ENCODE measurements at regions not wholly inside any gene's neighbourhood (a gene's known extent, or its start where the extent isn't known, plus 50 kb on each side); places are given as distances from the start of the nearest gene placed in this dataset.

DNA sequence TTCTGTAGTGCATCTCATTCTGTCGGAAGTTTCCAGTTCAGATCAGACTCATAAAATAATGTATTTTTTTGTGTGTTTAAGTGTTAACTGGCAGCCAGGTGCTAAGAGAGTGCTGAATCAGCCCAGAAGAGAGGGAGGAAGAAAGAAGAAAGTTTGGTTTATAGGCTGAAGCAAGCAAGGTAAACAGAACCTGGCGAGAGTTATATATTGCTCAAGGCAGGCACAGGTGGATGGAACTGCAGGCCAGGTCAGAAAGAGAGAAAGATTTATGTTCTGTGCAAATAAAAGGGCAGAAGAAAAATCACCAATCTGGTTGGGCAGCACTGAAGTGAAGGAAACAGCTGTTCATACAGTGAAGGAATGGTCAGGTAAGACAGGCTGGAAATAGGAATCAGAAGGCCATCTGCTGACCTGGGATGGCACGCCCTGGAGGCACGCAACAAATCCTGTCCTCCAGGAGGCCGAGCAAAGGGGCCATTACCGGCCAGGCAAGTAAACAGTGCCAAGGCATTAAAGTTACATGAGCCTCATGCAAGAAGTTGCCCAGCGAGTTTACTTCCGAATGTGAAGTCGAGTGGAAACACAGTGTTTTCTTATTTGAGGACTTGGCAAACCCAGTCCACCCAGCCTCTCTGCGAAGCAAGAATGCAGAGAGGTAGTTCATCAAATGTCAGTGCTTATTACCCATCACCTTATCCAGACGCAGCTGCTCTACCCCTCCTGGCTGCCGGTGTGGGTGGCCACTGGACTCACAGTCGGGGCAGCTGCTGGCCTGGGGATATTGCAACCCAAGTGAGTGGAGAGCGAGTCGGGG, 309.8 kb downstream of the VPS13C start (continued):
- TF ChIP-seq, protein P1, sequence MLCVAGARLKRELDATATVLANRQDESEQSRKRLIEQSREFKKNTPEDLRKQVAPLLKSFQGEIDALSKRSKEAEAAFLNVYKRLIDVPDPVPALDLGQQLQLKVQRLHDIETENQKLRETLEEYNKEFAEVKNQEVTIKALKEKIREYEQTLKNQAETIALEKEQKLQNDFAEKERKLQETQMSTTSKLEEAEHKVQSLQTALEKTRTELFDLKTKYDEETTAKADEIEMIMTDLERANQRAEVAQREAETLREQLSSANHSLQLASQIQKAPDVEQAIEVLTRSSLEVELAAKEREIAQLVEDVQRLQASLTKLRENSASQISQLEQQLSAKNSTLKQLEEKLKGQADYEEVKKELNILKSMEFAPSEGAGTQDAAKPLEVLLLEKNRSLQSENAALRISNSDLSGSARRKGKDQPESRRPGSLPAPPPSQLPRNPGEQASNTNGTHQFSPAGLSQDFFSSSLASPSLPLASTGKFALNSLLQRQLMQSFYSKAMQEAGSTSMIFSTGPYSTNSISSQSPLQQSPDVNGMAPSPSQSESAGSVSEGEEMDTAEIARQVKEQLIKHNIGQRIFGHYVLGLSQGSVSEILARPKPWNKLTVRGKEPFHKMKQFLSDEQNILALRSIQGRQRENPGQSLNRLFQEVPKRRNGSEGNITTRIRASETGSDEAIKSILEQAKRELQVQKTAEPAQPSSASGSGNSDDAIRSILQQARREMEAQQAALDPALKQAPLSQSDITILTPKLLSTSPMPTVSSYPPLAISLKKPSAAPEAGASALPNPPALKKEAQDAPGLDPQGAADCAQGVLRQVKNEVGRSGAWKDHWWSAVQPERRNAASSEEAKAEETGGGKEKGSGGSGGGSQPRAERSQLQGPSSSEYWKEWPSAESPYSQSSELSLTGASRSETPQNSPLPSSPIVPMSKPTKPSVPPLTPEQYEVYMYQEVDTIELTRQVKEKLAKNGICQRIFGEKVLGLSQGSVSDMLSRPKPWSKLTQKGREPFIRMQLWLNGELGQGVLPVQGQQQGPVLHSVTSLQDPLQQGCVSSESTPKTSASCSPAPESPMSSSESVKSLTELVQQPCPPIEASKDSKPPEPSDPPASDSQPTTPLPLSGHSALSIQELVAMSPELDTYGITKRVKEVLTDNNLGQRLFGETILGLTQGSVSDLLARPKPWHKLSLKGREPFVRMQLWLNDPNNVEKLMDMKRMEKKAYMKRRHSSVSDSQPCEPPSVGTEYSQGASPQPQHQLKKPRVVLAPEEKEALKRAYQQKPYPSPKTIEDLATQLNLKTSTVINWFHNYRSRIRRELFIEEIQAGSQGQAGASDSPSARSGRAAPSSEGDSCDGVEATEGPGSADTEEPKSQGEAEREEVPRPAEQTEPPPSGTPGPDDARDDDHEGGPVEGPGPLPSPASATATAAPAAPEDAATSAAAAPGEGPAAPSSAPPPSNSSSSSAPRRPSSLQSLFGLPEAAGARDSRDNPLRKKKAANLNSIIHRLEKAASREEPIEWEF (IDR thresholded peaks at IDR 0.05; ENCODE audit: insufficient replicate concordance, low read depth, low read length), result no peak
- TF ChIP-seq STAT1 (conservative IDR thresholded peaks at IDR 0.05) (no peak), ZNF274 (IDR thresholded peaks at IDR 0.05; ENCODE audit: insufficient read depth, insufficient read length) (no peak), SMAD5 (IDR thresholded peaks at IDR 0.05; ENCODE audit: low read depth) (no peak), MYB (IDR thresholded peaks at IDR 0.05; ENCODE audit: borderline replicate concordance, low read depth, low read length) (no peak), JUNB (IDR thresholded peaks at IDR 0.05) (no peak)
- TF ChIP-seq, protein P2, sequence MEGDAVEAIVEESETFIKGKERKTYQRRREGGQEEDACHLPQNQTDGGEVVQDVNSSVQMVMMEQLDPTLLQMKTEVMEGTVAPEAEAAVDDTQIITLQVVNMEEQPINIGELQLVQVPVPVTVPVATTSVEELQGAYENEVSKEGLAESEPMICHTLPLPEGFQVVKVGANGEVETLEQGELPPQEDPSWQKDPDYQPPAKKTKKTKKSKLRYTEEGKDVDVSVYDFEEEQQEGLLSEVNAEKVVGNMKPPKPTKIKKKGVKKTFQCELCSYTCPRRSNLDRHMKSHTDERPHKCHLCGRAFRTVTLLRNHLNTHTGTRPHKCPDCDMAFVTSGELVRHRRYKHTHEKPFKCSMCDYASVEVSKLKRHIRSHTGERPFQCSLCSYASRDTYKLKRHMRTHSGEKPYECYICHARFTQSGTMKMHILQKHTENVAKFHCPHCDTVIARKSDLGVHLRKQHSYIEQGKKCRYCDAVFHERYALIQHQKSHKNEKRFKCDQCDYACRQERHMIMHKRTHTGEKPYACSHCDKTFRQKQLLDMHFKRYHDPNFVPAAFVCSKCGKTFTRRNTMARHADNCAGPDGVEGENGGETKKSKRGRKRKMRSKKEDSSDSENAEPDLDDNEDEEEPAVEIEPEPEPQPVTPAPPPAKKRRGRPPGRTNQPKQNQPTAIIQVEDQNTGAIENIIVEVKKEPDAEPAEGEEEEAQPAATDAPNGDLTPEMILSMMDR (IDR thresholded peaks at IDR 0.05 in 2 of 3, conservative IDR thresholded peaks at IDR 0.05 in 1 of 3; ENCODE audit: control insufficient read depth in 2 of 3, extremely low read depth in 1 of 3, insufficient read depth in 1 of 3, low read depth in 3 of 3, low read length in 3 of 3), result no peak
